Mesenchymal stem cell (in vitro differentiated cells and primary cell): ENCODE measurements at regions not wholly inside any gene's neighbourhood (a gene's known extent, or its start where the extent isn't known, plus 50 kb on each side); places are given as distances from the start of the nearest gene placed in this dataset.
A peak's percentile ranks its signal among the peaks of the same experiment; 100 is the strongest.

Experiments used
- DNase-seq: peaks from one replicate; pipeline ENCODE4 v3.0.0-alpha.2; 2013
- H2AFZ ChIP-seq: one replicate; pipeline ENCODE4 v1.6.1; 2013; ENCODE audit warnings: low read depth, mild to moderate bottlenecking, control low read depth, inconsistent platforms, low read length, moderate library complexity
- H2AK5ac ChIP-seq: 2 replicates; pipeline ENCODE4 v1.6.1; 2013; ENCODE audit warnings: low read length, moderate library complexity, mild to moderate bottlenecking, inconsistent platforms; ENCODE audit not compliant: severe bottlenecking
- H2BK120ac ChIP-seq: one replicate; pipeline ENCODE4 v1.6.1; 2013; ENCODE audit warnings: low read depth, mild to moderate bottlenecking, inconsistent platforms, low read length, moderate library complexity
- H2BK12ac ChIP-seq, 2 experiments: one replicate each; pipeline ENCODE4 v1.6.1; 2013; ENCODE audit warnings: inconsistent platforms in 2 of 2, low read length in 2 of 2, mild to moderate bottlenecking in 2 of 2, moderate library complexity in 2 of 2, control low read depth in 1 of 2
- H2BK15ac ChIP-seq: one replicate; pipeline ENCODE4 v1.6.1; 2013; ENCODE audit warnings: mild to moderate bottlenecking, low read depth, inconsistent platforms; ENCODE audit not compliant: poor library complexity, severe bottlenecking
- H2BK5ac ChIP-seq: 2 replicates; pipeline ENCODE4 v1.6.1; 2013; ENCODE audit warnings: low read depth, mild to moderate bottlenecking, low read length, control low read depth, inconsistent platforms; ENCODE audit not compliant: poor library complexity, severe bottlenecking
- H3K14ac ChIP-seq, 2 experiments: one replicate each; pipeline ENCODE4 v1.6.1; 2013; ENCODE audit warnings: inconsistent platforms in 2 of 2, low read length in 2 of 2, control low read depth in 1 of 2, mild to moderate bottlenecking in 1 of 2, moderate library complexity in 1 of 2
- H3K18ac ChIP-seq, 2 experiments: one replicate each; pipeline ENCODE4 v1.6.1; 2013; ENCODE audit warnings: inconsistent platforms in 2 of 2, low read length in 2 of 2, control low read depth in 1 of 2, low read depth in 1 of 2, mild to moderate bottlenecking in 1 of 2
- H3K23ac ChIP-seq, 2 experiments: one replicate each; pipeline ENCODE4 v1.6.1; 2013; ENCODE audit warnings: inconsistent platforms in 2 of 2, low read length in 2 of 2, mild to moderate bottlenecking in 2 of 2, moderate library complexity in 2 of 2, control low read depth in 1 of 2
- H3K27ac ChIP-seq: 2 replicates; pipeline ENCODE4 v1.5.1; 2013; ENCODE audit warnings: mild to moderate bottlenecking, moderate library complexity, low read length, control low read depth, inconsistent platforms; ENCODE audit not compliant: poor library complexity, severe bottlenecking
- H3K27me3 ChIP-seq, 2 experiments: 2 replicates each; pipeline versions ENCODE4 v1.6.1 to v1.7.0; 2013; ENCODE audit warnings: low read length in 2 of 2, mild to moderate bottlenecking in 2 of 2, moderate library complexity in 2 of 2, control low read depth in 1 of 2, inconsistent platforms in 1 of 2; ENCODE audit not compliant: control insufficient read depth in 1 of 2, insufficient read depth in 1 of 2
- H3K36me3 ChIP-seq, 2 experiments: 2 replicates each; pipeline versions ENCODE4 v1.6.1 to v1.7.0; 2013; ENCODE audit warnings: low read length in 2 of 2, control low read depth in 1 of 2, inconsistent platforms in 1 of 2, low read depth in 1 of 2, mild to moderate bottlenecking in 1 of 2; ENCODE audit not compliant: insufficient read depth in 2 of 2, control insufficient read depth in 1 of 2
- H3K4ac ChIP-seq, 2 experiments: one replicate each; pipeline ENCODE4 v1.6.1; 2013; ENCODE audit warnings: inconsistent platforms in 2 of 2, low read length in 2 of 2, mild to moderate bottlenecking in 2 of 2, moderate library complexity in 2 of 2, control low read depth in 1 of 2, low read depth in 1 of 2
- H3K4me1 ChIP-seq: 2 replicates; pipeline ENCODE4 v1.6.1; 2013; ENCODE audit warnings: low read depth, low read length, control low read depth; ENCODE audit not compliant: control insufficient read depth, insufficient read depth
- H3K4me2 ChIP-seq: 2 replicates; pipeline ENCODE4 v1.6.1; 2013; ENCODE audit warnings: low read length, mild to moderate bottlenecking, inconsistent platforms; ENCODE audit not compliant: poor library complexity, severe bottlenecking
- H3K4me3 ChIP-seq, 2 experiments: 2 replicates each; pipeline versions ENCODE4 v1.5.1 to v1.7.0; 2013; ENCODE audit warnings: low read length in 2 of 2, mild to moderate bottlenecking in 2 of 2, control low read depth in 1 of 2, low read depth in 1 of 2; ENCODE audit not compliant: insufficient read depth in 1 of 2
- H3K79me1 ChIP-seq: replicated peaks from 2 replicates; pipeline ENCODE4 v1.6.1; 2013; ENCODE audit warnings: mild to moderate bottlenecking, control low read depth, low read length, inconsistent platforms; ENCODE audit not compliant: poor library complexity, severe bottlenecking
- H3K9ac ChIP-seq: 2 replicates; pipeline ENCODE4 v1.7.0; 2013; ENCODE audit warnings: mild to moderate bottlenecking, low read length, moderate library complexity
- H3K9me3 ChIP-seq: 2 replicates; pipeline ENCODE4 v1.7.0; 2013; ENCODE audit warnings: mild to moderate bottlenecking, low read length; ENCODE audit not compliant: control insufficient read depth
- H4K8ac ChIP-seq: one replicate; pipeline ENCODE4 v1.6.1; 2013; ENCODE audit warnings: inconsistent platforms, mild to moderate bottlenecking, low read length, moderate library complexity
- H4K91ac ChIP-seq: one replicate; pipeline ENCODE4 v1.6.1; 2013; ENCODE audit warnings: mild to moderate bottlenecking, low read length, inconsistent platforms
- WGBS: methylation state at CpG from one replicate; pipeline ENCODE4 v1.1.7; 2013; ENCODE audit warnings: mixed read lengths; 5-methylcytosine and 5-hydroxymethylcytosine counted together

GRCh38 chr7:17601921-17602320 lies 303.5 kb downstream of the AHR start:
- H2BK120ac ChIP-seq, result peak overlapping the region; percentile 42
- peak overlapping the region; percentile 65 for H4K8ac ChIP-seq
- peak; percentile 28 for DNase-seq
- peak overlapping the region in 1 of 2 experiments; percentile 67 for H3K18ac ChIP-seq
- H2BK5ac ChIP-seq, result no peak overlapping the region
- peak overlapping the region; percentile 70 for H3K27ac ChIP-seq
- H2AFZ ChIP-seq, result no peak overlapping the region
- H3K14ac ChIP-seq, result no peak overlapping the region
- no peaks in the 10 kb centered on the region for H3K79me1 ChIP-seq
- no peak overlapping the region for H3K4me3 ChIP-seq
- H3K9me3 ChIP-seq, result peaks cover 3% of the 10 kb centered on the region
- 100% methylated on average over 1 of the region's 1 CpG for WGBS
- peak overlapping the region; percentile 65 to 98 for H2BK12ac ChIP-seq
- no peaks in the 10 kb centered on the region for H3K27me3 ChIP-seq
- H3K4me2 ChIP-seq, result no peak overlapping the region
- peaks cover 0 to 7% of the 10 kb centered on the region in 2 experiments for H3K36me3 ChIP-seq
- H3K4ac ChIP-seq, result no peak overlapping the region
- peak overlapping the region; percentile 42 for H2AK5ac ChIP-seq
- H2BK15ac ChIP-seq, result no peak overlapping the region
- H4K91ac ChIP-seq, result peak overlapping the region; percentile 81
- no peak overlapping the region for H3K9ac ChIP-seq
- H3K23ac ChIP-seq, result no peak overlapping the region
- H3K4me1 ChIP-seq, result peaks cover 4% of the 10 kb centered on the region

- no peak overlapping the region for H2BK15ac ChIP-seq
- no peak overlapping the region for H3K4ac ChIP-seq
- H3K79me1 ChIP-seq, result no peaks in the 10 kb centered on the region
- H2BK5ac ChIP-seq, result no peak overlapping the region
- no peak overlapping the region for H3K4me2 ChIP-seq
- H3K23ac ChIP-seq, result no peak overlapping the region
- no peak overlapping the region for H3K18ac ChIP-seq
- H3K27me3 ChIP-seq, result no peaks in the 10 kb centered on the region
- no peak overlapping the region for H2BK12ac ChIP-seq
- H3K4me1 ChIP-seq, result no peaks in the 10 kb centered on the region
- H2AFZ ChIP-seq, result no peak overlapping the region
- H3K27ac ChIP-seq, result peak overlapping the region; percentile 53
- no peaks in the 10 kb centered on the region for H3K9me3 ChIP-seq
- H4K91ac ChIP-seq, result no peak overlapping the region
- peak; percentile 85 for DNase-seq
- H2BK120ac ChIP-seq, result no peak overlapping the region
- 63% methylated on average over 1 of the region's 1 CpG for WGBS
- H2AK5ac ChIP-seq, result no peak overlapping the region
- H3K9ac ChIP-seq, result no peak overlapping the region
- no peaks in the 10 kb centered on the region for H3K36me3 ChIP-seq
- H4K8ac ChIP-seq, result no peak overlapping the region
- no peak overlapping the region for H3K4me3 ChIP-seq
- H3K14ac ChIP-seq, result no peak overlapping the region
Measured at GRCh38 chr7:17608114-17608833, 309.8 kb downstream of the AHR start.

GRCh38 chr7:17611611-17612010 lies 313.2 kb downstream of the AHR start:
- Histone ChIP-seq H3K18ac (no peak overlapping the region), H3K4me2 (no peak overlapping the region), H3K9ac (no peak overlapping the region), H2AFZ (no peak overlapping the region), H4K8ac (no peak overlapping the region), H3K27me3 (no peaks in the 10 kb centered on the region), H3K9me3 (no peaks in the 10 kb centered on the region), H3K14ac (no peak overlapping the region), H4K91ac (no peak overlapping the region), H3K4ac (no peak overlapping the region), H2AK5ac (no peak overlapping the region), H3K23ac (no peak overlapping the region), H2BK12ac (no peak overlapping the region), H2BK15ac (no peak overlapping the region), H3K36me3 (no peaks in the 10 kb centered on the region), H3K27ac (no peak overlapping the region), H3K4me1 (no peaks in the 10 kb centered on the region), H3K79me1 (no peaks in the 10 kb centered on the region), H2BK120ac (no peak overlapping the region), H3K4me3 (no peak overlapping the region), H2BK5ac (no peak overlapping the region)
- no peak for DNase-seq
- WGBS, result 95% methylated on average over 4 of the region's 4 CpGs

- Histone ChIP-seq H2AFZ (no peak overlapping the region), H2AK5ac (peak overlapping the region; percentile 65), H3K23ac (no peak overlapping the region), H4K91ac (peak overlapping the region; percentile 87), H2BK12ac (peak overlapping the region; percentile 84 to 86), H3K14ac (peak overlapping the region in 1 of 2 experiments; percentile 72), H3K18ac (peak overlapping the region; percentile 75 to 77), H3K9me3 (no peaks in the 10 kb centered on the region), H3K27ac (no peak overlapping the region), H3K4me3 (no peak overlapping the region), H2BK5ac (no peak overlapping the region), H2BK15ac (no peak overlapping the region), H3K36me3 (no peaks in the 10 kb centered on the region), H3K4ac (peak overlapping the region; percentile 15 to 24), H3K4me2 (no peak overlapping the region), H3K79me1 (no peaks in the 10 kb centered on the region), H2BK120ac (no peak overlapping the region), H3K9ac (no peak overlapping the region), H4K8ac (peak overlapping the region; percentile 73), H3K27me3 (no peaks in the 10 kb centered on the region), H3K4me1 (no peaks in the 10 kb centered on the region)
- no peak for DNase-seq
- 100% methylated on average over 1 of the region's 2 CpGs for WGBS
Measured at GRCh38 chr7:17613338-17614041, 315.0 kb downstream of the AHR start.
